HUDEP-2 (cell line): ENCODE measurements at regions not wholly inside any gene's neighbourhood (a gene's known extent, or its start where the extent isn't known, plus 50 kb on each side); places are given as distances from the start of the nearest gene placed in this dataset.

ENCODE experiments used
- DNase-seq, 76 experiments: peaks; one replicate each; lab custom pipeline; 2025; ENCODE audit not compliant: unreplicated experiment in 76 of 76; lab: John Stamatoyannopoulos, UW

DNA sequence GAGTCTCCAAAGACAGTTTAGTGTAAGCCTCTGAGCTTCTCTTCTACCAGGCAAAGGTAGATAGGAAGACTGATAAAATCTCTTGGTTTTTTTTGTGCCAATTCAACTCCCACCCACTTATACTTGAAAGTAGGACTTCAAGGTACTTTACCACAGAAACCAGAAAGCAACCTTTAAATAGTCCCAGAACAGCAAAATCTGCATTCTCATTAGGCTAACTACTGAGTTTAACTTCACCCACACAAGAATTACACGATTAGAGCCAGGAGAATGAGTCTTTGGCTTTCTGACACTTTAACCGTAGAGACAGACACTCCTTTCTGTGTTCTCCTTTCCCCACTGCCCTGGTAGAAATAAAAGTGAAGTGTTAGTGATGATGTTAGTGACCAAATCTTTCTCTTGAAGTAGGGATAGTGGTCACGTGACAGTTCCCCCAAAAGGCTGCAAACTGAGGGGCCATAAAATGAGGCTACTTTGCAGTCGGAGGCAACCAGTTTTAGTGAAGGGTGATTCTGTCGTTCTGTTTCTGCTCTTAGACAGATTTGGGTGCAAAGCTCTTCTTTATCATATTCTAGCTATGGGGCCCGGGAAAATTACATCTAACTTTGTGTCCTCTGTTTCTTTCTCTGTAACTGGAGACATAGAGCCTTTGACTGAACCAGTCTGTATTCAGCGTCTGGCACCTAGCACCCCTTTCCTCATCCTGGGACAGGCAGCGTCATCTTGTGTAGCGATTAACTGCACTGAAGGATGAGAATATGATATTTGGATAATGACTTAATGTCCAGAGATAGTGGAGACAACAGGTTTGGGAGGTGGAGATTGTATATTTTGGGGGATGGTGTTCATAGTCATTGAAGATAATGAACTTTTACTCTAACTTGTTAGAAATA lies 206.4 kb upstream of the CITED2 start:
- DNase-seq = no peak

DNA sequence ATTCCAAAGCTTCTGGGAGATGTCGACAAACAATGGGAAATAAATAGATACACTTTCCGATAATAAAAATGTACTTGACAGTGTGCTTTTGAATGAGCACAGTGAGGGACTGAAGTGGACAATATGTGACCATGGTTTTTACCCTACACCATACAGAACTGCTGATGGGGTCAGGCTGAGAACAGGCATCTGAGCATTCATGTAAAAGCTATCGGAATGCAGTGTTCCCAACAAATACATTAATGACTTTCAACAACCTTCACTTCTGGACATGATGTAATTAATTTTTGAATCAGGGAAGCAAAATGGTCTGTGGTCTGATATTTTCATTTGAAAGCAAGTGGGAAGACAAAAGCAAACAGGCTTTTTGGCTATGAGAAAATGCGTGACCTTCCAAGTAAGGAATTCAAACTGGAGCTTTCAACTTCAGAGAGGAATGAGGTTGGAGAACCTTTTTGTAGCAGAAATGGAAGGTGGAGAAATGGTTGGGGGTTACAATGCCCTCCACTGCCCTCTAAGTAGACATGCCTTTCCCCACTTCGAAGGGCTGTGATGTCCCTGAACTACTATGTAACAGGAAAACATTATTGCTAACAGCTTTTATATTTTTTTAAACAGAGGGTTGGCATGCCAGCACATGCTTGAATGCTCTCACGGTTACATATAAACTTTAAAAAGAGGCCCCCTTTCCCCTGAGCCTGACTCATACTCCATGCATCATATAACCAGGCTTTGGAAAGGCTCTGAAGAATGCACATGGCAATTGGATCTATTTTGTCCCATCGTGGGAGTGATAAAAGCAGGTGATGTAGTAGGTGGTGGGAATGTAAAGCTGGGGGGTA lies 203.5 kb upstream of the CITED2 start:
- DNase-seq = no peak

DNA sequence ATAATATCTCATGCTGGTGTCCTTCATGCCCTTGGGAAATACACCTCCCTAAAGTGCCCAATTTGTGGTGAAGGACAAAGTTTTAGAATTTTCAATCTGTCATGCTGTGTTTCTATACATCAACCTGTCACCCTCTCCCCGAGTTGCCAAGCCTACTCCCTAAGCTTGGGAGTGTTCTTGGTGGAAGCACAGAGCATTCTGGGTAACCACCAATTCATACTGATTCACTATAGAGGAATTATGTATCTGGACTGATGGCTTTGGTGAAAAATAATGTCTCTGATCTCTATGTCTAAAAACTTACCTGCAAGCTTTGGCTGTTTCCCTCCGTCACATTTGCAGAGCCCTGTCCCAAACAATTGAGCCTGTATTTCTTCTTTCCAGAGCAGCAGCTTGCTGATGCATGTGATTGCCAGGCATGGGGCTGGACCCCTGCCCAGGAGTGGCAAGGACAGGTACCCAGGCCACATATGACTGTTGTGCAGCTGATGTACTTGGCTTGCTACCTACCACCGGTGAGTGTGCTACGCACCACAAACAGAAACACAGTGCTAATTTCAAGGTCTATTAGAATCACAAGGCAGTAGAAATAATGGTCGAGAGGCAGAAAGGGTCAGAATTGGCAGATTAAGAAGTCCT lies 202.8 kb upstream of the CITED2 start:
- no peak for DNase-seq

GRCh38 chr6:139572001-139572400 lies 197.6 kb upstream of the CITED2 start:
- no peak for DNase-seq

DNA sequence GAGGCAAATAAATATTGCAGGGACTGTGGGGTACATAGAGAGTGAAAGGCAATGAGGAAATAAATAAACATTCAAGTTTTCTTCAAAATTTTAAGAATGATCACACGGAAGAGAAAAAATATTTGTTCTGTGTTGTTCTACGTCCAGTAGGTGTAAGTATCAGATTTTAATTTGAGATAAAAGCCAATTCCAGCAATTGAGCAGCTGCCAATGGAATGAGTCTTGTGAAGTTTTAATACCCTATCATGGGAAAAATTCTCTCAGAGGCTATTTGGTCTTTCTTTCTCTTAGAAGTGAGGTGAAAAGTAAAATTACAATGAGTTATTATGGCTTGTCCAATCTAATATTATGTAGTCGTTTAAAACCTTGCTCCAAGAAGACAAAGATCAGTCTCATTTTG lies 195.7 kb upstream of the CITED2 start:
- no peak for DNase-seq

DNA sequence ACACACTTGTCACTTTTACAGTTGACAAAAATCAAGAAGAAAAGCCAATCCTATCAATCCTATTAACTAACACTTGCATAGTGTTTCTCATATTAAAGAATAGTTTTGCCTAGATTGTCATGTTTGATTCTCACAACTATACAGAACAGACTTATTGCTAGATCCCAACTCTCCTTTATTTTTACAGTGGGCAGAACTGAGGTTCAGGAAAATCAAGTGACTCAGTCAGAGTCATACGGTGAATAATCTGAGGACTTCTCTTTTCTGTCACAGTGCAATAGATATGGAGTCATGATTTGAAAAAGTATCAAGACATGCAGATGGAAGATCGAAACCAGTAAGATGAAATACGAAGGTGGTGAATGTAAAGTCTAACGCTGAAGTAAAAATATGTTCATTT lies 195.1 kb upstream of the CITED2 start:
- no peak for DNase-seq

DNA sequence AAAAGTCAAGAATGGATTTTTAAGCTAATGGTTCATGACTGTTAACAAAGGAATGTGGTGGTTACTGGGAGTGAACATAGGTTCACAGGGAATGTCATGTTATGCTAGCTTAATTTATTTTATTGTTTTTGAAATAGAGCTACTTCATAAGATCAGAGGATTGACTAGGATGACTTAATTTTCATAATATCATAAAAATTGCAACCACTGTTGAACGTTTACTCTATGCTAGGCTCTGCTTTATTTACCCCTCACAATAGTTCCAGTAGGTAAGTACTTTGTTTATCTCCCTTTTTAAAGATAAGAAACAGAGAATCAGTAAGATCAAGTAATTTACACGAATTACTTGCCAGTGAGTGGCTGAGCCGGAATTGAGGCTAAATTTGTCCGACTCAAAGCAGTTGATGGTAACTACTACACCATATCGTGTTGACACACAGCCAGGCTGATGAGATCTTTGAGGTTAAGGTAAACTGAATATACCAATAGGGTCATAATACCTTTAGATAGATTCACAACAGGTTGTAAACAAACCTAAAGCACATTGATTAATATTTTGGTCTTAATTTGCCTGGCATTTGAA lies 194.6 kb upstream of the CITED2 start:
- no peak for DNase-seq

DNA sequence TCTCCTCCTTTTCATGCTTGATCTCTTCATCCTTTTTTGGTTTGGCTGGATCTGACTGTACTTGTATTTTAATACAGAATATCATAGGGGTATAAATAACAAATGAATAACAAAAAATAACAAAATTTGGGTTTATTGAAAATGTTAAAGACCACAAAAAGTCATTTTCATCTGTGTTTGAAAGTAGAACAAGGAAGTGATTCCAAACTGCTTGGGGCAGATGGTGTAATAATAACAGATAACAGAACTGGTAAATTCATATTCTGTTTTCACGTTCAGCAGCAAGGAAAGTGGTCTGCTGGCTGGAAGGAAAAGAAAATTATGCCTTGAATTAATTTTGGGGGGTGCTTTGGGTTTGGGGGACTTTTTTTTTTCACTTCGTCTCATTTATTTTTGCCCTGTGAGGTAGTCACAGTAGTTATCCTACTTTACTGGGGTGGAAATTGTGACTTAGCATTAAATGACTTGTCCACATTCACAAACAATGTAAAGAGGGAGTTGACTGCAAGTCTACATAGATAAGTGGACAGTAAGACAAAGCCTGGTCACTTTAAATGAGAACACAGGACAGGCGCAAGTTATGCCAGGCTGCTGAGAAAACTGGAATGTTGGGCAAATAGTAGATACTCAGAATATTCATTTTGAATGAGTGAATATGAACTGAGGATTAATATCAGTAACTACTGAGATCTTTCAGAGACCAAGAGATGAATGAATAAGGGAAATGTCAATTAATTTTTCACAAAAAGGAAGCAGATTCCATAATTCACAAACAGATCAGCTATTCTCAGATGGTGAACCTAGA lies 193.9 kb upstream of the CITED2 start:
- no peak for DNase-seq

DNA sequence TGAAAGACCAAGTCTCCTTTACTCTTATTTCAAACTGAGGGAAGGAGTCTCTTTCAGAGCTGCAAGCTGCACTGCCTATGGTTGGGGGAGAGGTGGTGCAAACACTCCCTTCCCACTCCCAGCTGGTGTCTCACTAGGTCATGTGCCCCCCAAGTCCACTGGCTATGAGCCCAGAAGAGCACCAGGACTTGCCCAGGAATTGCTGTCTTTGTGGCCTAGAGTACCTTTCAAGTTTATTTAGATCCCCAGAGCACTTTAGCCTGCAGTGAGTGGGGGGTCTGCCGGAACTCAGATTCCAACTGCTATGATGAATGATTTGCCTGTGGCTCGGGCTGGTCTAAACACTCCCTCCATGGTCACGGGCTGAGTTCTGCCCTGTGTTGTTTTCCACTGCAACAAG lies 192.6 kb upstream of the CITED2 start:
- no peak for DNase-seq

DNA sequence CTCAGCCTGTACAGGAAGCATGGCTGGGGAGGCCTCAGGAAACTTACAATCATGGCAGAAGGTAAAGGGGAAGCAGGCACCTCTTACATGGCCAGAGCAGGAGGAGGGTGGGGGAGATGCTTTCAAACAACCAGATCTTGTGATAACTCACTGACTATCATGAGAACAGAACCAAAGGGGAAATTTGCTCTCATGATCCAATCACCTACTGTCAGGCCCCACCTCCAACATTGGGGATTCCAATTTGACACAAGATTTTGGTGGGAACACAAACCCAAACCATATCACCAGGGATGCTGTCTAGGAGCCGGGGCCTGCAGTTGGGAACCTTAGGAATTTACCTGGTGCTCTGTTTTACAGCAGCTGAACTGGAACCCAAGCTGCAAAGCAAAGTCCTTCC lies 191.1 kb upstream of the CITED2 start:
- no peak for DNase-seq

- no peak for DNase-seq
Measured at GRCh38 chr6:139557547-139557946, 183.1 kb upstream of the CITED2 start.

GRCh38 chr6:139556532-139556931 lies 182.1 kb upstream of the CITED2 start:
- DNase-seq = no peak

- DNase-seq = no peak
Measured at GRCh38 chr6:139553916-139554315, 179.5 kb upstream of the CITED2 start.

GRCh38 chr6:139551376-139551775 lies 176.9 kb upstream of the CITED2 start:
- DNase-seq = no peak

- DNase-seq = no peak
Measured at GRCh38 chr6:139550361-139550760, 175.9 kb upstream of the CITED2 start.

- DNase-seq = no peak
Measured at GRCh38 chr6:139549561-139550070, 175.2 kb upstream of the CITED2 start.

DNA sequence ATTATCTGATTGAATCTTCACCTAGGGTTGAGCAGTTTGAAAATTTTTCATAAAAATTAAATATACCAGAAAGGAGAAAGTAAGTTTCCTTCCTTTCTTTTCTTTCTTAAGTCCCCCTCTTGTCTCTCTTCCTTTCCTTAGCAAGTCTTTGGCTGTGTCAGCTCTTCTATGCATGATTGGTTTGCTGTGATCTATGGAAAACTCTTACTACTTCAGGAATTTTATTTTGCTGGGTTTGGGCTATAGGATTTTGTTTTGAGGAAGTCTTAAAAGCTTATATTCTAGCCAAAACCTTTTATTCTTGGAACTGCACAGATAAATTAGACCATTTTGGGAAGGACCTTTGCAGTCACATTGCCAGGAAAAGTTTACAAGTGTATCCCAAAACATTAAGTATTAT lies 173.4 kb upstream of the CITED2 start:
- no peak for DNase-seq

GRCh38 chr6:139547122-139547776 lies 172.8 kb upstream of the CITED2 start:
- no peak for DNase-seq

DNA sequence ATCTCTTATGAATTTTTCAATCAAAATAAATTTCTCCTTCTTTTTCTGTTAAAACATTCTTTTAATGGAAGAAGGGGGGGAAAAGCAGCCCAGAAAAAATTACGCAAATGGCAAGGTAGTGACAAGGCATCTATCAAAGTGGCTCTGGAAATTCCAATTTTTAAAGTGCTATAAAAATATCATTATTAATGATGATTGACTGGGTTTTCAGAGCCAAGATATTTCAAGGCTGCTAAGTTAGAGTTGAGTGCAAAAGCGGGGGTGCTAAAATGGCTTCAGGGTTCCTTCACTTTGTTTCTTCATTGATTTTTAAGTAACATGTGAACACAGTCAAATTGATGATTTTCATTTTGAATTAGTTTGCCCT lies 171.6 kb upstream of the CITED2 start:
- no peak for DNase-seq
